ENCODE measurements at regions not wholly inside any gene's neighbourhood (a gene's known extent, or its start where the extent isn't known, plus 50 kb on each side); places are given as distances from the start of the nearest gene placed in this dataset.
"Not testable (repeated sequence)": the region's sequence is repeated elsewhere in the genome, so short reads cannot be mapped to it uniquely, and the experiment has no call there.

DNA sequence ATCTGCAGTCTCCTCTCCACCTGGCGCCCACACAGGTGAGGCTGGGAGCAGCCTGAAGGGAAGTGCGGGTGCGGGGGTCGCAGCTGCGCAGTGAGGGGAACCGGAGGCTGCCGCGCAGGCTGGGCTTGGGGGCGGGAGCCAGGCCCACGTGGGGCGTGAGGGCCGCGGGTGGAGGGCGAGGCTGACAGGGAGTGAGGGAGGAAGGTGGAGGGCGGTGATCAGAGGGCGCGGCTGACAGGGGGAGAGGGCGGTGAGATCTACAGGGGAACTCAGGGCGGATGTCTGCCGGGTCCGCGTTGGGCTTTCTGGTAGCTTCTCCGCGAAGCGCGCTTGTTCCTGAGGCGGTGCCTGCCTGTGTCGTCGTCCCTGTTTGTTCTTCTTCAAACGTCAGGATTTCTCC is 414.4 kb upstream of the NDN start:
- TF ChIP-seq, protein P1, sequence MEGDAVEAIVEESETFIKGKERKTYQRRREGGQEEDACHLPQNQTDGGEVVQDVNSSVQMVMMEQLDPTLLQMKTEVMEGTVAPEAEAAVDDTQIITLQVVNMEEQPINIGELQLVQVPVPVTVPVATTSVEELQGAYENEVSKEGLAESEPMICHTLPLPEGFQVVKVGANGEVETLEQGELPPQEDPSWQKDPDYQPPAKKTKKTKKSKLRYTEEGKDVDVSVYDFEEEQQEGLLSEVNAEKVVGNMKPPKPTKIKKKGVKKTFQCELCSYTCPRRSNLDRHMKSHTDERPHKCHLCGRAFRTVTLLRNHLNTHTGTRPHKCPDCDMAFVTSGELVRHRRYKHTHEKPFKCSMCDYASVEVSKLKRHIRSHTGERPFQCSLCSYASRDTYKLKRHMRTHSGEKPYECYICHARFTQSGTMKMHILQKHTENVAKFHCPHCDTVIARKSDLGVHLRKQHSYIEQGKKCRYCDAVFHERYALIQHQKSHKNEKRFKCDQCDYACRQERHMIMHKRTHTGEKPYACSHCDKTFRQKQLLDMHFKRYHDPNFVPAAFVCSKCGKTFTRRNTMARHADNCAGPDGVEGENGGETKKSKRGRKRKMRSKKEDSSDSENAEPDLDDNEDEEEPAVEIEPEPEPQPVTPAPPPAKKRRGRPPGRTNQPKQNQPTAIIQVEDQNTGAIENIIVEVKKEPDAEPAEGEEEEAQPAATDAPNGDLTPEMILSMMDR (IDR thresholded peaks at IDR 0.05): not testable (repeated sequence)
- not testable (repeated sequence) for TF ChIP-seq POLR2A (IDR thresholded peaks at IDR 0.05)

Data from sigmoid colon (tissue), 3 donors.